ENCODE measurements at regions not wholly inside any gene's neighbourhood (a gene's known extent, or its start where the extent isn't known, plus 50 kb on each side); places are given as distances from the start of the nearest gene placed in this dataset.
"Not testable (repeated sequence)": the region's sequence is repeated elsewhere in the genome, so short reads cannot be mapped to it uniquely, and the experiment has no call there.

DNA sequence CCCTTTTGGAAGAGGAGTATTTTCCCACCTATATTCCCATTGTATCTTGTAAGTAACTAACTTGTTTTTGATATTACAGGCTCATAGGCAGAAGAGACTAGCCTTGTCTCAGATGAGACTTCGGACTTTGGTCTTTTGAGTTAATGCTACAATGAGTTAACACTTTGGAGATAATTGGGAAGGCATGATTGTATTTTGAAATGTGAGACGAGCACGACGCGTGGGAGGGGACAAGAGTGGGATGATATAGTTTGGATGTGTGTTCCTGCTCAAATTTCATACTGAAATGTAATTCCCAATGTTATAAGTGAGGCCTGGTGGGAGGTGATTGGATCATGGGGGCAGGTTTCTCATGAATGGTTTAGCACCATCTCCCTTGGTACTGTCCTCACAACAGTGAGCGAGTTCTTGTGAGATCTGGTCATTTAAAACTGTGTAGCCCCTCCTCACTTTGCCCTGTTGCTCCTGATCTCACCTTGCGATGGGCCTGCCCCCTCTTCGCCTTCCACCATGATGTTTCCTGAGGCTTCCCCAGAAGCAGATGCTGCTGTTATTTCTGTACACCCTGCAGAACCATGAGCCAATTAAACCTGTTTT, 721.5 kb upstream of the CTNND2 start:
- no peak for DNase-seq

DNA sequence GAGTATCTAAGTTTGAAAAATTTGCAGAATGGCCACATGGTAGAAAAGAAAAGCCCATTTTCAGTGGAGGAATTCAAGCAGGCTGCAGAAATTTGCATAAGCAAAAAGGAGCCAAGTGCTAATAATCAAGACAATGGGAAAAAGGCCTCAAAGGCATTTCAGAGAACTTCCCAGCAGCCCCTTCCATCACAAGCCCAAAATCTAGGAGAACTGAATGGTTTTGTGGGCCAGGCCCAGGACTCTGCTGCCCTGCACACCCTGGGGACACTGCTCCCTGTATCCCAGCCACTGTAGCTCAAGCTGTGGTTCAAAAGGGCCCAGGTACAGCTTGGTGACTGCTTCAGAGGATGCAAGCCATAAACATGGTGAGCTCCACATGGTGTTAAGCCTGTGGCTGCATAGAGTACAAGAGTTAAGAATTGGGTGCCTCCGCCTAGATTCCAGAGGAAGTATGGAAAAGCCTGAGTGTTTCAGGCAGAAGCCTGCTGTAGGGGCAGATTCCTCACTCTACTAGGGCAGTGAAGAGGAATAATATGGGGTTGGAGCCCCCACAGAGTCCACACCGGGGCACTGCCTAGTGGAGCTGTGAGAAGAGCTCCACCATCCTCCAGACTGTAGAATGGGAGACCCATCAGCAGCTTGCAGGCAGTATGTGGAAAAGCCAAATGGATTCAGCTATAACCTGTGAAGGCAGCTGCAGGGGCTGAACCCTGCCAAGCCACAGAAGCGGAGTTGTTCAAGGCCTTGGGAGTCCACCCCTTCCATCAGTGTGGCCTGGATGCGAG, 720.7 kb upstream of the CTNND2 start:
- DNase-seq = no peak

DNA sequence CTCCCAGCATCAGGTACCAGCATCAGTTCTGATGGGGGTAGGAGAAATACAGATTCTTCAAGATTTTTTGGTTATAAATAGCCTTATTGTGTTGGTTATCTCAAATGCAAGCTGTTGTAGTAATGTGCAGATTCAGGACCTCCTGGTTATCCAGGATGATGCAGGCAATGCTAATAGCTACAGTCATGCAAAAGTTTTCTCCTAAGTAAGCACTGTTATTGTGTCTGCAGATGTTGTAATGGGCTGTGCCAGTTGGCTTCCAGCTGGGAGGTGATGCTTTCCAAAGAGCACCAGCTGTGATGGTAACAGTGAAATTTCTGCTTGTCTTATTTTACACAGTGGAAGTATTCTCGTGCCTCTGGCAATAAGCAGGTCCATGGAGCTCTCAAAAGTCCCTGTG, 719.2 kb upstream of the CTNND2 start:
- no peak for DNase-seq

DNA sequence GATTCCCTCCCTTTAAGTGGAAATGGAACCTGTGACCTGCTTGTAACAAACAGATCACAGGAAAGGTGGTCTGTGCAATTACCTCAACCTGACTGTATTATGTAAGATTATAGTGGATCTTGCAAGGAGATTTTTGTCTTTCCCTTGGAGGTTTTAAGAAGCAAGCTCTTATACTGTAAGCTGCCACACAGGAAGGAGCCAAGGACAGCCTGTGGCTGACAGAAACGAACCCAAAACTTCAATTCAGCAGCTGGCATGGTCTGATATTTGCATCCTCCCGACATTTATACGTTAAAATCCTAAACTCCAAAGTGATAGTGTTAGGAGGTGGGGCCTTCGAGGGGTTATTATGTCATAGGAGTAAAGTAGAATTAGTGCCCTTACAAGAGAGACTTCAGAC, 711.8 kb upstream of the CTNND2 start:
- no peak for DNase-seq

DNA sequence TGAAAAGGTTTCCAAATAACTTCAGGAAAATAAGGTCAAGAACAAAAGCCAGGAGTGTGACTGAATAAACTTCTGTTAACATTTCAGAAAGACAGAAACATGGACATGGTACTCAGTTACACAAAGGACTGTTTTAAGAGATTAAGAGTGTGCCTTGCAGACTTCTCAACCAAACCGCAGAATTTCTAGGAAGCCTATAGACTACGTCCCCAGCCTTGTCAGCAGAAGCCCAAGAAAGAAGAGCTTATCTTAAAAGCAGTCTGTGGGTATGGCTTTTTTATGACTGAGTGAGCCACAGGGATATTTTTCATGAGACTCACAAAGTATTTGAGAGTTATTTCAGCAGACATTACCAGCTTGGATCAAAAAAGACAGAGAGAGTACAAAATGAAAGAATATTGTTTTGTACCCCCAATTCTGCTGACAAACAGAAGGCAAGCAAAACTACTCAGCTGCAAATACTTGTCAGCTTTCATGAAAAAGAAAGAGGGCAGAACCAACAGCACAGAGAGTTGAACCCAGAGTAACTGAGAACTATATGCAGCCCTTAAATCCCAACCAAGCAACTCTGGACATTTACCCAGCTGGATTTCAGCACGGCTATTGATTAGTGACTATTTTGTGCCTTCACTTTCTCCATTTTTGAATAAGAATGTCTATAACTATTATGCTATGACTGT, 711.0 kb upstream of the CTNND2 start:
- no peak for DNase-seq

GRCh38 chr5:12614608-12615007, 710.4 kb upstream of the CTNND2 start:
- DNase-seq = no peak

DNA sequence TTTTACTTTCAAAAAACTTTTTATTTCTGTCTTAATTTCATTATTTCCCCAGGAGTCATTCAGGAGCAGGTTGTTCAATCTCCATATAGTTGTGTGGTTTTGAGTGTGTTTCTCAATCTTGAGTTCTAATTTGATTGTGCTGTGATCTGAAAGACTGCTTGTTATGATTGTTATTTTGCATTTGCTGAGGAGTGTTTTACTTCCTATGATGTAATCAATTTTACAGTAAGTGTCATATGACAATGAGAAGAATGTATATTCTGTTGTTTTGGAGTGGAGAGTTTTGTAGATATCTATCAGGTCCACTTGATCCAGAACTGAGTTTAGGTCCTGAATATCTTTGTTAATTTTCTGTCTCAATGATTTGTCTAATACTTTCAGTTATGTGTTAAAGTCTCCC, 706.9 kb upstream of the CTNND2 start:
- DNase-seq = no peak

DNA sequence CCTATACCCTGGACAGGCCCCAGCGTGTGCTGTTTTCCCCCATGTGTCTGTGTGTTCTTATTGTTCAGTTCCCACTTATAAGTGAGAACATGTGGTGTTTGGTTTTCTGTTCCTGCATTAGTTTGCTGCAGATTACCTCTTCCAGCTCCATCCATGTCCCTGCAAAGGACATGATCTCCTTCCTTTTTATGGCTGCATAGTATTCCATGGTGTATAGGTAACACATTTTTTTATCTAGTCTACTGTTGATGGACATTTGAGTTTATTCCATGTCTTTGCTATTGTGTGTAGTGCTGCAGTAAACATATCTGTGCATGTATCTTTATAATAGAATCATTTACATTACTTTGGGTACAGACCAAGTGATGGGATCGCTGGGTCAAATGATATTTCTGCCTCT, 703.6 kb upstream of the CTNND2 start:
- DNase-seq = not testable (repeated sequence)

GRCh38 chr5:12592228-12592627, 688.0 kb upstream of the CTNND2 start:
- no peak for DNase-seq

GRCh38 chr5:12586406-12586805, 682.2 kb upstream of the CTNND2 start:
- DNase-seq = no peak

- DNase-seq = not testable (repeated sequence)
Measured at GRCh38 chr5:12578803-12579202, 674.6 kb upstream of the CTNND2 start.

- DNase-seq = not testable (repeated sequence)
Measured at GRCh38 chr5:12576953-12577352, 672.7 kb upstream of the CTNND2 start.

- not testable (repeated sequence) for DNase-seq
Measured at GRCh38 chr5:12574298-12575093, 670.2 kb upstream of the CTNND2 start.

DNA sequence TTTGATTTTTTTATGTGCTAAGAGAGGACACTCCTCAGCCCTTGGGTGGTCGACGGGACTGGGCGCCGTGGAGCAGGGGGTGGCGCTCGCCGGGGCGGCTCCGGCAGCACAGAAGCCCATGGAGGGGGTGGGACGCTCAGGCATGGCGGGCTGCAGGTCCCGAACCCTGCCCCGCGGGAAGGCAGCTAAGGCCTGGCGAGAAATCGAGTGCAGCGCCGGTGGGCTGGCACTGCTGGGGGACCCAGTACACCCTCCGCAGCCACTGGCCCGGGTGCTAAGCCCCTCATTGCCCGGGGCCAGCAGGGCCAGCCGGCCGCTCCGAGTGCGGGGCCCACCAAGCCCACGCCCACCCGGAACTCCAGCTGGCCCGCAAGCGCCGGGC, 669.7 kb upstream of the CTNND2 start:
- not testable (repeated sequence) for DNase-seq

GRCh38 chr5:12570688-12571087, 666.4 kb upstream of the CTNND2 start:
- no peak for DNase-seq

DNA sequence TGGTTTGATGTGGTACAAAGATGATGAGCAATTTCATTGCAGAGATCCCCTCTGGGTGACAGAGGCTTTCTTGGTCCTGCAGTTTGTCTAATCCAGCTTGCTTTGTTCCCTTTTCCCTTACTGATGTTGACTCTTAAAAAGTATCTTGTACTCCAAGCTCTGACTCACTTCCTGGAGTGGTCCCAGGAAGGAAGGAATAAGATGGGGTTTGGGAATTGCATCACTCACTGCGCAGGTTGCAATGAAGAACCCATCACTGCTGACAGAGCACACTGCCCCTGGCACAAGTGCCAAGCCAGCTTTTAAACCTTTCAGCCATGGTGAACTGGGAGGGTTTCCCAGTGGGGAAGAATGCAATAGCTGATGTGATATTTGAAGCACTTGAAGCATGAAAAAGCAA, 662.2 kb upstream of the CTNND2 start:
- no peak for DNase-seq

DNA sequence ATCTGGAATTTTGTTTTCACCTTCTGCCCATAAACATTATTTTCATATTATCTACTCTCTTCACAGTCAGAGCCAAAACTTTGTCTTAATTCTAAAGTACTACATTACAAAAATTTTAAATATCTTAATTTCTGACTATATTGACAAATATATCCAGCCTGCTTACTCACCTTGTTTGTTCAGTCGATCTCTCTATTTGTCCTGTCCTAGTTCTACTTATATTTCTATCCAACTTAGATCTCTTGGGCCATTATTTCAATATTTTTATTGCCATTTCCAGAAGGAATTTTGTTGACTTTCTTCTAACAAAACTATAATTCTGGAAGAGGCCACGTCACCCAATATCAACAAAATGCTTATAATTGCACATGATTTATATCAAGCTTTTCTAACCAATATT, 652.8 kb upstream of the CTNND2 start:
- no peak for DNase-seq

DNA sequence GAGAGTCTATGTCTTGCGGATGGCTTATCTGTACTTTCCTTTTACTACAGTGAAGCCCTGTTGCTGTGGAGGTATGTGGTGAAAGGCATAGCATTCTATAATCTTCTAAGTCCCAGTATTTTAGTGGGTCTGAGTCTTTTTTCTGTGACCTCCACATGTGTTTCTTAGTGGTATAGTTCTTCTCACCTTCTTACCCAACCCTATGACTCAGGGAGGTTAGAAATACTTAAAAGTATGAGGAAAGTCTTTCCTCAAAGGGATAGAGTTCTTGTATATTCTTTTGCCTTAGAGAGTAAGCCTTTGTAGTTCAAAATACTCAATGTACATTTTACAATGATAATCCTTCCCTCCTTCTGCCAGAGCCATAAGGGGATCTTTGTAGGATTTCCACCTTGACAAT, 621.9 kb upstream of the CTNND2 start:
- DNase-seq = no peak

- no peak for DNase-seq
Measured at GRCh38 chr5:12522116-12522515, 617.9 kb upstream of the CTNND2 start.

- not testable (repeated sequence) for DNase-seq
Measured at GRCh38 chr5:12504983-12505382, 600.7 kb upstream of the CTNND2 start.

DNA sequence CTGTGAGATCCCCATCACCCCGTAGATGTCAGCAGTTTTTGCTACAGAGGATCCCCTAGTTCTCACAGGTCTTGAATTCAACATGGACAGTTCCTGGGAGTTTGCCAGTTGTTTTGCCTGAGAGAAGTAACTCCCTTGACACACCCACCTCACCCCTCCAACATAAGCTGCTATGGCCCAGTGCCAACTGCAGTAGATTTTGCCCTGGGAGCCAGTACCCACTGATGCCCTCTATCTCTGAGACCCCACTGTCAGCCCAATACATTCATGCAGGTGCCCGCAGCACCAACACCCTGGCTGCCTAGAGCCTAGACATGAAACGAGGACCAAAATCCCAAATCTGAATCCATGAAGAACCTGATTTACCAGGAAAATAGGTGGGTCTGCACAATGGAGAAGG, 583.9 kb upstream of the CTNND2 start:
- no peak for DNase-seq

GRCh38 chr5:12480487-12480886, 576.2 kb upstream of the CTNND2 start:
- no peak for DNase-seq

- DNase-seq = no peak
Measured at GRCh38 chr5:12477554-12477953, 573.3 kb upstream of the CTNND2 start.

Data from T1000 (cell line).